HepG2 (cell line): ENCODE measurements at regions not wholly inside any gene's neighbourhood (a gene's known extent, or its start where the extent isn't known, plus 50 kb on each side); places are given as distances from the start of the nearest gene placed in this dataset.

ENCODE experiments used
- ATAC-seq: fragments of 200-7000 bp; cut with Tn5 transposase; 3 replicates; pipeline ENCODE4 v1.9.1; 2020; ENCODE audit warnings: mild to moderate bottlenecking, moderate library complexity
- BruUV-seq: library from RNA; stranded (reverse); fragments of 400-500 nt; replicated peaks from 2 replicates; lab custom pipeline; 2021; lab: Mats Ljungman, UMichigan
- CTCF ChIA-PET: fragments of 300-600 bp; formaldehyde crosslinking; extraction: SDS; loops from one replicate; lab custom pipeline; 2021; ENCODE audit warnings: low total read pairs, inconsistent platforms, low intra/inter-chr PET ratio; lab: Yijun Ruan, JAX
- POLR2A ChIA-PET: fragments of 350-600 bp; sonication (Branson Sonifier 250); formaldehyde crosslinking; loops from one replicate; lab custom pipeline; 2020; ENCODE audit warnings: antibody characterized with exemption, inconsistent platforms; lab: Yijun Ruan, JAX
- DNase-seq: peaks from one replicate; pipeline ENCODE4 v3.0.0-alpha.2; 2015; ENCODE audit warnings: low spot score
- FAIRE-seq: peaks from 3 replicates; lab custom pipeline; 2011; peaks lifted over from hg19 to GRCh38; lab: Jason Lieb, UNC
- H2AFZ ChIP-seq: one replicate; pipeline ENCODE4 v1.6.1; 2011; ENCODE audit warnings: low read length, inconsistent platforms
- H3K27ac ChIP-seq: fragments of 300-600 bp; 3 replicates; pipeline ENCODE4 v1.8.0; 2011; ENCODE audit warnings: mixed run types, mild to moderate bottlenecking, mixed read lengths, low read length, inconsistent platforms; ENCODE audit not compliant: insufficient read depth; ENCODE audit errors: extremely low read length
- H3K27me3 ChIP-seq, 2 experiments: fragments of 200-600 bp in 1 of 2; 2 replicates in 1 of 2; 3 replicates in 1 of 2; pipeline versions ENCODE4 v1.6.0 to v1.8.0; 2011; ENCODE audit warnings: low read length in 2 of 2, mild to moderate bottlenecking in 2 of 2, moderate library complexity in 2 of 2, inconsistent platforms in 1 of 2; ENCODE audit not compliant: insufficient read depth in 2 of 2, control insufficient read depth in 1 of 2
- H3K36me3 ChIP-seq, 2 experiments: fragments of 200-600 bp in 1 of 2; replicated peaks in 1 of 2; 2 replicates in 1 of 2; 3 replicates in 1 of 2; pipeline versions ENCODE4 v1.5.1 to v1.8.0; 2011; ENCODE audit warnings: low read length in 2 of 2, inconsistent platforms in 1 of 2; ENCODE audit not compliant: insufficient read depth in 2 of 2, control insufficient read depth in 1 of 2
- H3K4me1 ChIP-seq: 2 replicates; pipeline ENCODE4 v1.5.1; 2012; ENCODE audit warnings: low read length, inconsistent platforms; ENCODE audit not compliant: insufficient read depth
- H3K4me2 ChIP-seq: 2 replicates; pipeline ENCODE4 v1.6.0; 2011; ENCODE audit warnings: low read depth, low read length, inconsistent platforms
- H3K4me3 ChIP-seq, 3 experiments: fragments of 200-600 bp in 1 of 3; sonication (generic), shearing (Covaris generic) in 1 of 3; replicated peaks in 1 of 3; 2 replicates each; pipeline ENCODE4 v1.5.1; 2011 to 2016; ENCODE audit warnings: low read length in 3 of 3, inconsistent platforms in 2 of 3, low read depth in 2 of 3, mild to moderate bottlenecking in 2 of 3, control low read depth in 1 of 3, mixed read lengths in 1 of 3; ENCODE audit not compliant: insufficient read depth in 1 of 3
- H3K79me2 ChIP-seq: one replicate; pipeline ENCODE4 v1.6.1; 2011; ENCODE audit warnings: low read length, inconsistent platforms; ENCODE audit not compliant: insufficient read depth
- H3K9ac ChIP-seq: 2 replicates; pipeline ENCODE4 v1.6.0; 2011; ENCODE audit warnings: mild to moderate bottlenecking, low read depth, low read length, inconsistent platforms; ENCODE audit not compliant: insufficient read depth
- H3K9me3 ChIP-seq: 2 replicates; pipeline ENCODE4 v1.5.1; 2012; ENCODE audit warnings: mild to moderate bottlenecking, low read length
- H4K20me1 ChIP-seq: 2 replicates; pipeline ENCODE4 v1.6.0; 2011; ENCODE audit warnings: inconsistent platforms, mild to moderate bottlenecking, low read length, moderate library complexity; ENCODE audit not compliant: insufficient read depth
- CBX1 ChIP-seq: IDR thresholded peaks from one replicate; pipeline ENCODE4 v1.6.1; 2016; ENCODE audit warnings: antibody characterized with exemption, low read depth
- DMAP1 ChIP-seq: IDR thresholded peaks from 2 replicates; pipeline ENCODE4 v1.6.1; 2016
- KDM1A ChIP-seq: IDR thresholded peaks from 2 replicates; pipeline ENCODE4 v1.6.1; 2016; ENCODE audit warnings: missing compliant biosample characterization
- MAZ ChIP-seq, 2 experiments: sonication (generic) in 1 of 2; formaldehyde crosslinking in 1 of 2; IDR thresholded peaks; 2 replicates each; pipeline versions ENCODE4 v1.5.0 to v1.6.1; 2012 to 2020; ENCODE audit warnings: low read depth in 2 of 2, mild to moderate bottlenecking in 2 of 2, borderline replicate concordance in 1 of 2, improper control_type of control experiment in 1 of 2, low read length in 1 of 2, missing genetic modification reagents in 1 of 2, moderate library complexity in 1 of 2
- NCOR1 ChIP-seq: fragments of 200-600 bp; sonication (generic); IDR thresholded peaks from 2 replicates; pipeline ENCODE4 v1.7.0; 2017; ENCODE audit warnings: antibody characterized with exemption, low read length, borderline replicate concordance
- PLSCR1 ChIP-seq: sonication (generic); formaldehyde crosslinking; IDR thresholded peaks from 2 replicates; pipeline ENCODE4 v1.5.0; 2020; ENCODE audit warnings: missing genetic modification reagents, mild to moderate bottlenecking, borderline replicate concordance
- REXO4 ChIP-seq: sonication (generic); formaldehyde crosslinking; IDR thresholded peaks from 2 replicates; pipeline ENCODE4 v1.8.0; 2022; ENCODE audit warnings: missing genetic modification reagents, mild to moderate bottlenecking, borderline replicate concordance
- SNAPC2 ChIP-seq: sonication (generic); formaldehyde crosslinking; IDR thresholded peaks from 2 replicates; pipeline ENCODE4 v1.8.1; 2022; ENCODE audit warnings: mild to moderate bottlenecking, missing genetic modification reagents
- SYNCRIP ChIP-seq: fragments of 200-400 bp; formaldehyde crosslinking; IDR thresholded peaks from 2 replicates; pipeline ENCODE4 v1.6.1; 2018; ENCODE audit warnings: mild to moderate bottlenecking, low read depth, low read length; ENCODE audit not compliant: insufficient read depth
- ZBTB10 ChIP-seq: sonication (generic); formaldehyde crosslinking; IDR thresholded peaks from 2 replicates; pipeline ENCODE4 v1.4.0; 2020; ENCODE audit warnings: missing genetic modification reagents, borderline replicate concordance
- ZMYM4 ChIP-seq: sonication (generic); formaldehyde crosslinking; IDR thresholded peaks from 2 replicates; pipeline ENCODE4 v1.8.1; 2023; ENCODE audit warnings: mild to moderate bottlenecking, missing genetic modification reagents
- ZNF317 ChIP-seq: sonication (generic); formaldehyde crosslinking; IDR thresholded peaks from 2 replicates; pipeline ENCODE4 v1.5.0; 2020; ENCODE audit warnings: mild to moderate bottlenecking, missing genetic modification reagents
- ZNF549 ChIP-seq: sonication (generic); formaldehyde crosslinking; IDR thresholded peaks from 2 replicates; pipeline ENCODE4 v1.5.0; 2020; ENCODE audit warnings: missing genetic modification reagents
- ZNF598 ChIP-seq: sonication (generic); formaldehyde crosslinking; IDR thresholded peaks from 2 replicates; pipeline ENCODE4 v1.5.1; 2020; ENCODE audit warnings: mild to moderate bottlenecking, missing genetic modification reagents, borderline replicate concordance
- ZNF644 ChIP-seq: IDR thresholded peaks from 2 replicates; pipeline ENCODE4 v1.6.1; 2016; ENCODE audit warnings: low read depth
- ZNF720 ChIP-seq: sonication (generic); formaldehyde crosslinking; IDR thresholded peaks from 2 replicates; pipeline ENCODE4 v1.4.0; 2020; ENCODE audit warnings: missing genetic modification reagents
- WGBS: methylation state at CpG from one replicate; pipeline ENCODE4 v1.1.6; 2017; ENCODE audit warnings: low lambda C conversion rate; 5-methylcytosine and 5-hydroxymethylcytosine counted together
- in situ Hi-C: cut with HindIII; loops from 2 replicates; pipeline ENCODE4 v1.10.0; 2017; ENCODE audit warnings: low pct_unique_long_range_greater_than_20kb; ENCODE audit not compliant: extremely low pct_ligation_motif_present
- intact Hi-C: fragments of 100-400 bp; cut with micrococcal nuclease; formaldehyde crosslinking; loops from one replicate; pipeline ENCODE4 v1.10.0; 2022; ENCODE audit not compliant: unreplicated experiment

- TF ChIP-seq SYNCRIP, result no peak
- TF ChIP-seq ZNF549, result no peak
- no peak for TF ChIP-seq ZNF317
Measured at GRCh38 chr9:118366228-118366627, 662.0 kb downstream of the TLR4 start (continued).

GRCh38 chr9:118367383-118367782 lies 663.2 kb downstream of the TLR4 start:
- ChIA-PET POLR2A (no interaction called here), CTCF (no interaction called here)
- H2AFZ ChIP-seq, result no peak overlapping the region
- no TSS peak for BruUV-seq
- H3K27ac ChIP-seq, result no peak overlapping the region
- FAIRE-seq (no peak), ATAC-seq (no peak), DNase-seq (no peak)
- in situ Hi-C loops (no loop called here), intact Hi-C loops (no loop called here)
- TF ChIP-seq MAZ (IDR thresholded peaks at IDR 0.05; ENCODE audit: borderline replicate concordance, low read depth, low read length), result no peak
- no peak for TF ChIP-seq MAZ (CRISPR knock-in tag; IDR thresholded peaks at IDR 0.05; ENCODE audit: low read depth)
- TF ChIP-seq ZNF720 (CRISPR knock-in tag), result no peak
- no peak for TF ChIP-seq ZNF644 (CRISPR knock-in tag)
- H3K27me3 ChIP-seq, result no peaks in the 10 kb centered on the region
- H3K9ac ChIP-seq, result no peak overlapping the region
- H3K36me3 ChIP-seq, result no peaks in the 10 kb centered on the region
- H3K9me3 ChIP-seq, result peaks cover 92% of the 10 kb centered on the region
- H3K4me1 ChIP-seq, result no peaks in the 10 kb centered on the region
- H3K79me2 ChIP-seq, result no peaks in the 10 kb centered on the region
- H4K20me1 ChIP-seq, result no peaks in the 10 kb centered on the region
- H3K4me2 ChIP-seq, result no peak overlapping the region
- no peak overlapping the region for H3K4me3 ChIP-seq

GRCh38 chr9:118384531-118385100 lies 680.4 kb downstream of the TLR4 start:
- no peak overlapping the region for H3K9ac ChIP-seq
- in situ Hi-C loops, result no loop called here
- ChIA-PET POLR2A (no interaction called here), CTCF (no interaction called here)
- no peak overlapping the region for H3K4me3 ChIP-seq
- DNase-seq, result no peak
- no peak overlapping the region for H3K4me2 ChIP-seq
- no TSS peak for BruUV-seq
- no peaks in the 10 kb centered on the region for H3K27me3 ChIP-seq
- H3K9me3 ChIP-seq, result peaks cover 75% of the 10 kb centered on the region
- H3K27ac ChIP-seq, result no peak overlapping the region
- no peaks in the 10 kb centered on the region for H3K4me1 ChIP-seq
- ATAC-seq, result no peak
- no peaks in the 10 kb centered on the region for H4K20me1 ChIP-seq
- H3K36me3 ChIP-seq, result no peaks in the 10 kb centered on the region
- 13% methylated on average over 3 of the region's 3 CpGs for WGBS
- FAIRE-seq, result no peak
- H2AFZ ChIP-seq, result no peak overlapping the region
- H3K79me2 ChIP-seq, result no peaks in the 10 kb centered on the region
- intact Hi-C loops, result no loop called here
- TF ChIP-seq ZBTB10 (CRISPR knock-in tag), result no peak
- no peak for TF ChIP-seq DMAP1
- no peak for TF ChIP-seq ZMYM4
- no peak for TF ChIP-seq ZNF598 (CRISPR knock-in tag)
- no peak for TF ChIP-seq NCOR1
- TF ChIP-seq PLSCR1 (CRISPR knock-in tag), result no peak
- no peak for TF ChIP-seq CBX1
- TF ChIP-seq SNAPC2 (CRISPR knock-in tag), result no peak
- TF ChIP-seq KDM1A (CRISPR knock-in tag), result no peak
- no peak for TF ChIP-seq REXO4 (CRISPR knock-in tag)
